HUES48 (cell line): ENCODE measurements at regions not wholly inside any gene's neighbourhood (a gene's known extent, or its start where the extent isn't known, plus 50 kb on each side); places are given as distances from the start of the nearest gene placed in this dataset.

Experiments used
- H3K27ac ChIP-seq: one replicate; pipeline ENCODE4 v1.7.0; 2013; ENCODE audit warnings: low read depth, low read length, inconsistent platforms
- H3K27me3 ChIP-seq: 2 replicates; pipeline ENCODE4 v1.6.1; 2013; ENCODE audit warnings: mild to moderate bottlenecking, low read length; ENCODE audit not compliant: control insufficient read depth, insufficient read depth
- H3K36me3 ChIP-seq: 2 replicates; pipeline ENCODE4 v1.6.1; 2013; ENCODE audit warnings: low read length; ENCODE audit not compliant: control insufficient read depth, insufficient read depth
- H3K4me1 ChIP-seq: 2 replicates; pipeline ENCODE4 v1.6.1; 2013; ENCODE audit warnings: mild to moderate bottlenecking, low read length; ENCODE audit not compliant: control insufficient read depth, insufficient read depth
- H3K4me3 ChIP-seq: 2 replicates; pipeline ENCODE4 v1.5.1; 2013; ENCODE audit warnings: mild to moderate bottlenecking, low read depth, low read length
- H3K9ac ChIP-seq: 2 replicates; pipeline ENCODE4 v1.6.1; 2013; ENCODE audit warnings: mild to moderate bottlenecking, low read depth, low read length, moderate library complexity
- H3K9me3 ChIP-seq: 2 replicates; pipeline ENCODE4 v1.6.1; 2013; ENCODE audit warnings: low read length; ENCODE audit not compliant: control insufficient read depth, insufficient read depth

GRCh38 chr2:2708575-2709430 is 377.7 kb upstream of the MYT1L start:
- Histone ChIP-seq H3K36me3 (no peaks in the 10 kb centered on the region), H3K4me3 (no peak overlapping the region), H3K9me3 (no peaks in the 10 kb centered on the region), H3K27ac (no peak overlapping the region), H3K27me3 (no peaks in the 10 kb centered on the region), H3K9ac (no peak overlapping the region), H3K4me1 (peaks cover 12% of the 10 kb centered on the region; the same call in 1 of the 2 replicates)

- Histone ChIP-seq H3K27me3 (no peaks in the 10 kb centered on the region), H3K9ac (no peak overlapping the region), H3K27ac (no peak overlapping the region)
Measured at GRCh38 chr2:2707206-2707991, 376.3 kb upstream of the MYT1L start.

GRCh38 chr2:2706306-2706705 is 375.2 kb upstream of the MYT1L start:
- H3K9ac ChIP-seq: no peak overlapping the region
- no peak overlapping the region for H3K27ac ChIP-seq
- H3K4me1 ChIP-seq: peaks cover 16% of the 10 kb centered on the region; the same call in 1 of the 2 replicates
- no peaks in the 10 kb centered on the region for H3K36me3 ChIP-seq
- no peak overlapping the region for H3K4me3 ChIP-seq
- no peaks in the 10 kb centered on the region for H3K9me3 ChIP-seq
- H3K27me3 ChIP-seq: no peaks in the 10 kb centered on the region

More at GRCh38 chr2:2707206-2707991, 376.3 kb upstream of the MYT1L start:
- no peaks in the 10 kb centered on the region for H3K36me3 ChIP-seq
- no peak overlapping the region for H3K4me3 ChIP-seq
- no peaks in the 10 kb centered on the region for H3K9me3 ChIP-seq
- H3K4me1 ChIP-seq: peaks cover 16% of the 10 kb centered on the region; the same call in 1 of the 2 replicates

DNA sequence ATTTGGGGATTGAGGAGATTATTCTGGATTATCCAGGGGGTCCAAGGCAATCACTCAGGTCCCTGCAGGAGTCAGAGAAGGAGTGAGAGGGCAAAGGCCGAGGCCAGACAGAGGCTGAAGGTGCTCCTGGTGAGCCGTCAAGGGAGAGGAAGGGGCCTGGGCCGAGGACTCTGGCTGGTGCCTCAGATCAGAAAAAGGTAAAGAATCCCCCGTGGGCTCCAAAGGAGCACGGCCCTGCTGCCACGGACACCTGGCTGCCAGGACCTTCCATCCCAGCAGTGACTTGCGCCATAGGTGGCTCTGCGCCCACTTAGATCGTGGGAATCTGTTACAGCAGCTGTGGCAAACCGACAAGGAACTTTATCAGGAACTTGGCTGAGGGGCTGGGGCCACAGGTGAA is 374.8 kb upstream of the MYT1L start:
- Histone ChIP-seq H3K27me3 (no peaks in the 10 kb centered on the region), H3K36me3 (no peaks in the 10 kb centered on the region), H3K9ac (no peak overlapping the region), H3K4me1 (peaks cover 16% of the 10 kb centered on the region; the same call in 1 of the 2 replicates), H3K9me3 (no peaks in the 10 kb centered on the region), H3K4me3 (no peak overlapping the region), H3K27ac (no peak overlapping the region)

DNA sequence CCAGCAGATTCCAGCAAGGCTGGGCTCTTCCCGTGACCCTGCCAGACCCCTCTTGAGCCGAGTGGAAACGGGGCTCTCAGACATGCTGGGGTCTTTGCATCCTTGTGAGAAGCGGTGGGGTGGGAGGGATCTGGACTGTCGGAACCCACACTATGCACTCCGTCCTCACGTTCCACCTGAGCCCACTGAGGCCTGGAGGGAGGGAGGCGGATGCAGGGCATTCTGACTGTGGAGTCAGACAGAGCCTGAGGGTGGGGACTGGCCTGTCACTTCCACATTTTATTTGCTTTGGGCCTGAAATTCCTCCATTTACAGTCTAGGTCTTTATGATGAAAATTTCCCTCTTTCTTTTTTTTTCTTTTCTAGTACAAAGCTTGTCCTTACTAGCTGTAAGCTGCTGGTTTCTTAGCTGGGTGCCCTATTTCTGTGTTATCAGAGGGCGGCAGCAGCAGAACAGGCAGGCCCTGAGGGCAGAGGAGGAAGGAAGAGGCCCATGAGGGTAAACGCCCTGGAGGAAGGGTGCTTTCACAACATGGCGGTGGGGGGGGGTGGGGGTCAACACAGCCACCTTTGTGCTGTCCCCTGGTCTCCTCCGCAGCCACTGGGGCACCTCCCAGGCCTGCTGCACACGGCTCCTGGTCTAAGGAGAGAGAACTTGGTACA is 373.5 kb upstream of the MYT1L start:
- H3K27ac ChIP-seq: no peak overlapping the region
- no peaks in the 10 kb centered on the region for H3K36me3 ChIP-seq
- no peak overlapping the region for H3K4me3 ChIP-seq
- no peaks in the 10 kb centered on the region for H3K27me3 ChIP-seq
- H3K9ac ChIP-seq: no peak overlapping the region
- H3K9me3 ChIP-seq: no peaks in the 10 kb centered on the region
- peaks cover 18% of the 10 kb centered on the region for H3K4me1 ChIP-seq

- Histone ChIP-seq H3K27me3 (no peaks in the 10 kb centered on the region), H3K36me3 (no peaks in the 10 kb centered on the region), H3K4me1 (peaks cover 24% of the 10 kb centered on the region), H3K9ac (no peak overlapping the region), H3K27ac (no peak overlapping the region), H3K4me3 (no peak overlapping the region), H3K9me3 (no peaks in the 10 kb centered on the region)
Measured at GRCh38 chr2:2703762-2704427, 372.8 kb upstream of the MYT1L start.

- H3K36me3 ChIP-seq: no peaks in the 10 kb centered on the region
- H3K27ac ChIP-seq: no peak overlapping the region
- no peak overlapping the region for H3K4me3 ChIP-seq
- peaks cover 27% of the 10 kb centered on the region for H3K4me1 ChIP-seq
- no peaks in the 10 kb centered on the region for H3K9me3 ChIP-seq
- H3K27me3 ChIP-seq: no peaks in the 10 kb centered on the region
- H3K9ac ChIP-seq: no peak overlapping the region
Measured at GRCh38 chr2:2703172-2703571, 372.1 kb upstream of the MYT1L start.

DNA sequence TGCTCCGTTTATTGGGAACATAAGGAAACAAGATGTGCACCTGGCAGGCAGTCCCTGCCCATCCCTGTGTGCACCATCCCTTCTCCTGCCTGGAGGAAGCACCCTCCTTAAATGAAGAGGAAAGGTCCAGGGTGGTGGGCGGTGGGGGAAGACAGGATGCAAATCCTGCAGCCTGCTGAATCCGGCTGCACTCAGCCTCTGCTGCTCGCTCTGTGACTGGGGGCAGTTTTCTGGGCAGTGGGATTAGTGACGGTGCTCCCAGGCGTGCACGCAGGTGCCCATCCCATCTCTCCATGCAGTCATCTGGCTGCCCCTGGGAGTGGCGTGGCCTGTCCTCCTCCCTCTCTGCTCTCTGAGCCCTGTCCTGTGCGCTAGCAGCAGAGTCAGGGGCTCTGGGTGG is 371.3 kb upstream of the MYT1L start:
- Histone ChIP-seq H3K27me3 (no peaks in the 10 kb centered on the region), H3K27ac (no peak overlapping the region), H3K9ac (no peak overlapping the region), H3K9me3 (no peaks in the 10 kb centered on the region), H3K4me3 (no peak overlapping the region), H3K4me1 (peaks cover 22% of the 10 kb centered on the region), H3K36me3 (no peaks in the 10 kb centered on the region)

- no peak overlapping the region for H3K4me3 ChIP-seq
- no peak overlapping the region for H3K27ac ChIP-seq
- no peaks in the 10 kb centered on the region for H3K27me3 ChIP-seq
- H3K9ac ChIP-seq: no peak overlapping the region
- H3K36me3 ChIP-seq: no peaks in the 10 kb centered on the region
- H3K9me3 ChIP-seq: no peaks in the 10 kb centered on the region
- peaks cover 17% of the 10 kb centered on the region for H3K4me1 ChIP-seq
Measured at GRCh38 chr2:2701813-2702212, 370.7 kb upstream of the MYT1L start.

DNA sequence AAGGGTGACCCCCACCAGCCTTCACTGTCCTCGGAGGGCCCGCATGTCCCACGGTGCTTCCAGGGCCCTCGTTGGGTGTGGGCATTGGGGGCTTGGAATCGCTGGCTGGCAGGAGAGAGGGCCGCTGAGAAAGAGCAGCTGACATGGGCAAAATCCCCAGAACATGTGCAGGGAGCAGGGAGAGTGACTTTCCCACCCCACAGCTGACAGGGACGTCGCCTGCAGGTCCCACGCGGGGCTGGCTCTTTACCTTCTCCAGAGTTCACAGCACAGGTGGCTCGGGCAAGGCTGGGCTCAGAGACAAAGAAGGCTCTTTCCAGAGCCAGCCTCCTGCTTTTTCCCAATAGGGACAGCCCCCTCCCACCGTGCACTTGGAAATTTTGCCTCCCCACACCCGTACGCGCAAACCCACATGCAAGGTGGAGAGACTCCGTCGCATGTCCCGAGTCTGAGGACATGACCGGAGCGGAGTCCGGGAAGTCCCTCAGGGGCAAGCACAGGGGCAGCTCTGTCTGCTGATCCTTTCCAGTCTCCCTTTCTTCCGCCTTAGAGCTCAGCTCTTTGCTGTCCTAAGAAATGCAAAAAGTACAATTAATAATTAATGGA is 370.2 kb upstream of the MYT1L start:
- Histone ChIP-seq H3K9me3 (no peaks in the 10 kb centered on the region), H3K4me3 (no peak overlapping the region), H3K27ac (no peak overlapping the region), H3K36me3 (no peaks in the 10 kb centered on the region), H3K27me3 (no peaks in the 10 kb centered on the region), H3K9ac (no peak overlapping the region), H3K4me1 (peaks cover 17% of the 10 kb centered on the region)
